ENCODE measurements at regions not wholly inside any gene's neighbourhood (a gene's known extent, or its start where the extent isn't known, plus 50 kb on each side); places are given as distances from the start of the nearest gene placed in this dataset.

- no peak for TF ChIP-seq CTCF (IDR thresholded peaks at IDR 0.05)
- TF ChIP-seq POLR2A (IDR thresholded peaks at IDR 0.05) = no peak
Measured at GRCh38 chr3:145952536-145952935, 208.4 kb downstream of the PLOD2 start.

All from body of pancreas (tissue), 4 donors.